Brain pericyte (primary cell): ENCODE measurements at regions not wholly inside any gene's neighbourhood (a gene's known extent, or its start where the extent isn't known, plus 50 kb on each side); places are given as distances from the start of the nearest gene placed in this dataset.
A peak's percentile ranks its signal among the peaks of the same experiment; 100 is the strongest.
"Not testable (repeated sequence)": the region's sequence is repeated elsewhere in the genome, so short reads cannot be mapped to it uniquely, and the experiment has no call there.

Experiments
- DNase-seq: peaks from one replicate; pipeline ENCODE4 v3.0.0-alpha.2; 2012; ENCODE audit warnings: low read depth, low spot score

DNA sequence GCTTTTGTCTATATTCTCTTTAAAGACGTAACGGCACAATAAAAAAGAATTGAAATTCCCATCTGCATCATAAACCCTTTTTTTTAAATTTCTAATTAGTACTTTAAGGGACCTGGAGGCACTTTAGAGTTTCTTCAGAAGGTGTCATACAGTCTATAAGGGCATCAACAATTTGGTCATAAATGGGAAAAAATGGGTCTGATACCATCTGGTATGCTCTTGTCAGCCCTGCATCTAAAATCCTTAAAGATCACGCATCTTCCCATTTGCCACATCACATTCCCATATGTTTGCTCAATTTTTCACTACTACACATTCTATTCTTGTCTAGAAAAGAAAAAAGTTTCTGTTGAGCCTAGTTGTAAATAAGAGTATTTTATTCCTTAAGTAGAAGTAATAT is 53.8 kb downstream of the COX7C start:
- DNase-seq: no peak

- DNase-seq: no peak
Measured at GRCh38 chr5:86674069-86674468, 56.3 kb downstream of the COX7C start.

DNA sequence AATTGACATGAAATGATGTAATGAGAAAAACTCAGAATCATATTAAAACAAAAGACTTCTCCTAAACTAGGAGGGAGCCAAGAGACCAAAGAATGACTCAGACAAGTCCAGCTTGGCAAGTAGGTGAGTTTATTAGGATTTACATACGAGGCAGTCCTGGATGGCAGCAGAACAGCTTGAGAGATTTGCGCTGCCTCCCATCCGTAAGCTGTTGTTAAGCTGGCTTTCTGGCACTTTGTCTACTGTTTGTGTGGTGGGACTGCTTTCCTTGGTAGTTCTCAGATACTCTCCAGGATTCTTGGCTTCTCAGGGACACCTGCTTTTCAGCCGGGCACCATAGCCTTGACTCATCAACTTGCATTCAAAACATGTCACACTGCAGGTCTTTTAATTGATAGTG is 57.6 kb downstream of the COX7C start:
- no peak for DNase-seq

GRCh38 chr5:86679529-86679928 is 61.8 kb downstream of the COX7C start:
- DNase-seq: peak; percentile 70

DNA sequence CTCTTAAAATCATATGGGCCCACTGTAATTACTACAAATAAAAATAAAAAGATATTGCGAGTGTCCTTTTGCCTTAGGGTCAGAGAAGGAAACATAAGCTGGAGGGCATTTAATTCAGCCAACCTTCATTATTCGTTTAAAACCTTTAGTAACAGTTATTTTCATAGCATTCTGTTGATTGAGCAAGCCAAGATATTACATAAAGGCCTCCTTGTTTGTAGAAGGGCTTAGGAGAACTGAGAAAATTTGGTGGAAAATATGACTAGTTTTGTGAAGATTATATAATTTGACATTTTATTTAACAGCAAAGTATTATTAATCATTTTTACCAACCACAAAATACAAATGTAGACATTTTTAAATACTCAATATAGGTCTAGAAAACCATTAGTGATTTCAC is 62.2 kb downstream of the COX7C start:
- no peak for DNase-seq

- DNase-seq: peak; percentile 11
Measured at GRCh38 chr5:86684222-86684621, 66.5 kb downstream of the COX7C start.

GRCh38 chr5:86686046-86686445 is 68.3 kb downstream of the COX7C start:
- DNase-seq: no peak

DNA sequence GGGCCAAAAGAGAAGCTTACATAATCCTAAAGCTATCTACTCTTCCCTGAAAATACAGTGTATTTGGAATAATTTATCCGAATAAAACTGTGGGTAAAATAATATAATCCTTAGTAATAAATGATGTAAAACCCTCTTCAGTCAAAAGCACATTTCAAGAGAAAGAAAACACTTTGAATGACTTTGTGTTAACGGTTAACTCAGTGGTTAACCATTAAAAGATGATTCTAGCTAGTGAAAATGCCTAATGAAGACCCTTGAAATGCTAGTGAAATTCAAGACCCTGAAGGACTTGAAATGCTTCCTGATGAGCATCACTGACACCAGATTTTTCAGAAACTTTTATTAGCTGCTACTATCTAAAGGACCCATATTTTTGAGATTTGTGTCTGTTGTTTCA is 70.7 kb downstream of the COX7C start:
- no peak for DNase-seq

DNA sequence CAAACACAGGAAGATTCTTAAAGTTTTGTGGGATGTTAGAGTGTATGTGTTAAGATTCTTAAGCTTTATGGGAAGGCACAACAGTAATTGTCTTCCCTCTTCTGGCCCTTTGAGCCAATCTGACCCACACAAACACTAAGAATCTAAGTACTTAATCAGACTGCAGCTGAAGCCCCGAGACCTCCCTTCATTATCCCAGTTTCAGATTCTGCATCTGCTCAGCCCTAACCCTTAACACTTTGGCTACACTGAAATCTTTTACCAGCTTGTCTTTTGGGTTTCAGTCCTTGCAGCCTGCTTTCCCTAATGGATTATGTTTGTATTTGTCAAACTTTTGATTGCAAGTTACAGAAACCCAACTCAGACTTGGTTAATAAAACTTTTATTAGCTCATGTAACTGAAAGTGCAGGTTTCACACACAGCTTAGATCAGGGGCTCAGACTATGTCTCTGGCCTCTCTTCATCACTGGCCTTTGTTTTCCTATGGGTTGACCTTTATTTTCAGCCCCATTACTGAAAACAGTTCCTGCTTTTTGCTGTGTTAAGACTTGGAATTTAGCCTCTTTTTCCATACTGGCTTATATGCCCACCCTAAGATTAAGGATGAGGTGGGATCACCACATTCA is 71.5 kb downstream of the COX7C start:
- no peak for DNase-seq

DNA sequence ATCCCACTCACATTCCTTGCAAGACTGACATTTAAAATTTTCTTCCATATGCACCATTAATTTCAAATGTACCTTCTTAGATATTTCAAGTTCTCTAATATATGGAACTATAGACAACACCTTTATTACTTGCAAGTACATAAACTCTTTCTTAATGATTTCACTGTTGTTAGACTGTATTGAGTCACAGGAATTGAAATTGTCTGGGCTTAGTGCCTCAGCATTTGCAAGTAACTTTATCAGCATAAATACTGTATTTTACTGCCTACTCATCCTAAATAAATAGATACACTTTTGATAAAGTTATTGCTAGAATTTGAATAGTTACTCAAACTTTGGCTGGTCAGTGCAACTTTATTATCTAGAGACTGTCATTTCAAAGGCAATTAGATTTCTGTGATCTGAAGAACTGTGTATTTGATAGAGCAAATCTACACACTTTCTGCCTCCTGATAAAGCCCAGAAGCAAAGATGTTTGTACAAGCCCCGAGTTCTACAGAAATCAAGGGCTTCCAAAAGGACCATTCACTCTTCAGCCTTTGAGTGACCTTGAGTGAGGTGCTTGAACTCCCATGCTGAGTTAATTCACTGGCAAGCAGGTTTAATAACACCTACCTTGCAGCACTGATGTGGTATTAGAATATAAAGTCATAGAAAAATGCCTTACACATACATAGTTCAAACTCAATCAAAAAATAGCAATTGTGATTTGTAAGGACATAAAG is 91.6 kb downstream of the COX7C start:
- DNase-seq: no peak

DNA sequence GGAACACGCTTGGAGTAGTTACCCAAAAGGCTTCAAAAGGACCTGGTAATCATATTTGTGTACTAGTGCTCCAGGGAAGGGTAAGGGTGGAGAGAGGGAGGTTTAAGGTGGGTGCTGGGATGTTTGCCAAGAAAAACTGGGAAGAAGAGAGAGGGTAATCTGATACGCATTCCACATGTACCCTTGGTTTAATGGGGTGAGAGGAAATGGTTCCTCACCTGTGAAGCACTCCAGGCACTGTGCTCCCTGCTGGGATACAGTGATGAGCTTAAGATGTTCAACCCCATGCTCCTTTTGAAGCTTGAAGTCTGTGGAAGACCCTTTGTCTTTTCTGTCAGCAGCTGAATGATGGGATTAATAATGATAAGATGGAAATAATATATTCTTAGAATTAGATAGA is 98.4 kb downstream of the COX7C start:
- DNase-seq: no peak

DNA sequence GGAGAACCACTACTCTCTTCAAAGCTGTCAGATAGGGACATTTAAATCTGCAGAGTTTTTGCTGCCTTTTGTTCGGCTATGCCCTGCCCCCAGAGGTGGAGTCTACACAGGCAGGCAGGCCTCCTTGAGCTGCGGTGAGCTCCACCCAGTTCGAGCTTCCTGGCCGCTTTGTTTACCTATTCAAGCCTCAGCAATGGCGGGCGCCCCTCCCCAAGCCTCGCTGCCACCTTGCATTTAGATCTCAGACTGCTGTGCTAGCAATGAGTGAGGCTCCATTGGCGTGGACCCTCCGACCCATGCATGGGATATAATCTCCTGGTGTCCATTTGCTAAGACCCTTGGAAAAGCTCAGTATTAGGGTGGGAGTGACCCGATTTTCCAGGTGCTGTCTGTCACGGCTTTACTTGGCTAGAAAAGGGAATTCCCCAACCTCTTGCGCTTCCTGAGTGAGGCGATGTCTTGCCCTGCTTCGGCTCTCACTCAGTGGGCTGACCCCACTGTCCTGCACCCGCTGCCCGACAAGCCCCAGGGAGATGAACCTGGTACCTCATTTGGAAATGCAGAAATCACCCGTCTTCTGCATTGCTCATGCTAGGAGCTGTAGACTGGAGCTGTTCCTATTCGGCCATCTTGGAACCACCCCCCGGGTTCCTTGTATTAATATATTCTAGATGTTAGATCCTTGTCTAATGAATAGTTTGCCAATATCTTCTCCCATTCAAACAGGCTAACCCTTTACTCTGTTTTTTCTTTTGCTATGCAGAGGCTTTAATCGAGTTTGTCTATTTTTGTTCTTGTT is 113.8 kb downstream of the COX7C start:
- DNase-seq: not testable (repeated sequence)

DNA sequence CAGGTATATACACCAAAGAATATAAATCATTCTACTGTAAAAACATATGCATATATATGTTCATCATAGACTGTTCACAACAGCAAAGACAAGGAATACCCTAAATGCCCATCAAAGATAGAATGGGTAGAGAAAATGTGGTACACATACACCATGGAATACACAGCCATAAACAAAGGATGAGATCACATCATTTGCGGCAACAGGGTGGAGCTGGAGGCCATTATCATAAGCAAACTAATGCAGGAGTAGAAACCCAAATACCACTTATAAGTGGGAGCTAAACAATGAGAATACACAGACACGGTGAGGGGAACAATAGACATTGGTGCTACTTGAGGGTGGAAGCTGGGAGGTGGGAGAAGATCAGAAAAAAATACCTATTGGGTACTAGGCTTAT is 117.6 kb downstream of the COX7C start:
- DNase-seq: no peak

- no peak for DNase-seq
Measured at GRCh38 chr5:86737579-86737978, 119.8 kb downstream of the COX7C start.

- no peak for DNase-seq
Measured at GRCh38 chr5:86748538-86749105, 130.9 kb downstream of the COX7C start.

- DNase-seq: no peak
Measured at GRCh38 chr5:86749841-86750240, 132.1 kb downstream of the COX7C start.

- no peak for DNase-seq
Measured at GRCh38 chr5:86756839-86757238, 139.1 kb downstream of the COX7C start.

DNA sequence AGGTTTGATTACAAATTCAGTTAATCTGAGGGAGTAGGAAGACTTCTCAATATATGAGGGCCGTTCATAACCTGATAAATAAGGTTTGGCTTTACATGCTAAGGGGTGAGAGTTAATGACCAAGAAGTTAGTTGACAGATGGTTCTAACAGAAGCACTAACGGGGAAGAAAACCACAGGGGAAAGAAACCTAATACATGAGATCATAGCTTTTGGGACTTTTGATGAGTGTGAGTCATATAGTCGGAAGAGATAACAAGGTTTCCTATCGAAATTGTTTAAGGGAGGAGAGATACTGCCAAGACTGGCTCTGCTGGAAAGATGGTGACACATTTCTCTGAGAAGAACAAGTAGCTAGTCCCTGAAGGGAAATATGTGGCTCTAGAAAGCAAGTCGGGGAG is 140.1 kb downstream of the COX7C start:
- DNase-seq: no peak

DNA sequence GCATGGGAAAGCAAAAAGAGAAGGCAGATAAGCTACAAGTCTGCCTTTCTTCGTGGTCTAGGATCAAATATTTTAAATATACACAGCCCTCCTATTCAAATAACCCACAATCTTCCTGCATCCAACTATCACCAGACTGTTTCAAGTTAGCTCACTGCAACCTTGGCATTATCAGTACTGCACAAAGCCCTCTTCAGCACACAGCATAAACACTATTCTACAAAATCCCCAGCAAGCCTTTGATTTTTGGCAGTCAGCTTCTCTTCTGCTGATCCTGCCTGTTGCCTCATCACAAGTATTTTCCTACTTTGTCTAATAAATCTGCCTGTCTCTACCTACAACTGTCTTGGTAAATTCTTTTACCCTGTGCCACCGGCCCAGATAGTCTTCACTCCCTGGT is 142.9 kb downstream of the COX7C start:
- DNase-seq: no peak

GRCh38 chr5:86763929-86764328 is 146.2 kb downstream of the COX7C start:
- DNase-seq: no peak

DNA sequence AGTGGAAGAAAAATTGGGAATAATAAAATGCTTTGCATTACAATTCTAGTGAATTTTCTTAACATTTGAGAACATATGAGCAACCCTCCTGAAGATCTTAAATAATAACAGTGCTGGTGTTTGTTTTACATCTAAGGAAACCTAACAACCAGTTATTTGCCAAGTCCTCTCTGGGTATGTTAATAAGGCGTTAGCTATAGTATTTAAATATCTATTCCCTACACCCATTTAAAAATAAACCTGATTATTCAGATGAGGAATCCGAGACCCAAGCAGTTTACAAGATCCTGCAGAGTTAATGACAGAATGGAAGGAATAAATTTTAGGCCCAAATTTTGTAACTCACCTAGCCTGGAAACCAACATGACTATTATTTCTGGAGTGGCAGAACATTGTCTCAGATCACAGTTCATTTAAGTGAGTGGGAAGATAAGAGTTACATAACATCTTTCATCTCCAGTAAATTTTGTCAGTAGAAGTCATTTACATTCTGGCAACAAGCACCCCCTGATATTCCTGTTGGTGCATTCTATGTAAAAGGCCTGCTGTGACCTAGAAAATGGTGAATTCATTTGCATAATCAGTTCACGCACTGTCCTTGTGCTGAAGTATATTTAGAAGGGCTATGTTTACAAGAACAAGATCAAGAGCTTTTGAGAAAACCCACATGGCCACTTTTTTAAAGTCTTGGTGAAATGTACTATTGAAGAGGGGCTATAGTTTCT is 148.2 kb downstream of the COX7C start:
- no peak for DNase-seq

GRCh38 chr5:86768699-86769202 is 151.0 kb downstream of the COX7C start:
- DNase-seq: no peak
